HT1080 (cell line): ENCODE measurements at regions not wholly inside any gene's neighbourhood (a gene's known extent, or its start where the extent isn't known, plus 50 kb on each side); places are given as distances from the start of the nearest gene placed in this dataset.

ENCODE experiments used
- DNase-seq: peaks from one replicate; pipeline ENCODE4 v3.0.0-alpha.2; 2015; ENCODE audit warnings: low read depth

DNA sequence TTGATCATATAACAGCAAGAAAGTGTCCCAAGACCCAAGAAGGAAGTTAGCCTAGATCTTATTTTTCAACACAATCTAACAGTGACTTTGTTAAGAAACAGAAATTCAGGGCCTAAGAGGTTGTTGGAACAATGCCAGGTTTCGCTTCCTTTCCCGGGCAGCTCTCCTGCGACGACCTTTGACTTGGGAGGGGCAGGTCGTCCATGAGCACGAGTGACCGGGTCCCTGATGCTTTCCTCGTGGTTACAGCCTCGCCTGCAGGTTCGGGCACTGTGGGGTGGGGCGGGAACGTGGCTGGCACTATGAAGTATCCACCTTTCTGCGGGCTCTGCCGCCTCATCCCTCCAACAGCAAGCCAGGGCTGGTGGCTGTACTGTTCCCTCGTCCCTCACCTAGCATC lies 90.1 kb upstream of the RGMA start:
- DNase-seq = no peak

DNA sequence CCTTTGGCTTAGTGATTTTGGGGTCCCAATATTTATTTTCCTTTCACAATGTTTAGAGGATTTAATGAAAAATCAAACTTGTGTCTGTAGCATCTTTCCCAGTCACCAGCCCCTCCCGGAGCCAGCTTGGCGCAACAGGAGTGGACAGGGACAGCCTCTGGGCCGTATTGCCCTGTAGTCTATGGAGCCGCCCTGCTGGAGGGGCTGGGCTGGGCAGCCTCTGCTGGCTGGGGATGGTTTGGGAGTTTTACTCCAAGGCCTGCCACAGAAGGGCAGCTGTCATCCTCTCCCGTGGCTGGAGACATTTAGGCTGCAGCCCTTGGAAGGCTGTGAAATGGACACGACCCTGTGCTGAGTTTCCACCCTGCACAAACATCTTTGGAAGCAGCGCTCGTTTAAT lies 89.4 kb upstream of the RGMA start:
- no peak for DNase-seq

DNA sequence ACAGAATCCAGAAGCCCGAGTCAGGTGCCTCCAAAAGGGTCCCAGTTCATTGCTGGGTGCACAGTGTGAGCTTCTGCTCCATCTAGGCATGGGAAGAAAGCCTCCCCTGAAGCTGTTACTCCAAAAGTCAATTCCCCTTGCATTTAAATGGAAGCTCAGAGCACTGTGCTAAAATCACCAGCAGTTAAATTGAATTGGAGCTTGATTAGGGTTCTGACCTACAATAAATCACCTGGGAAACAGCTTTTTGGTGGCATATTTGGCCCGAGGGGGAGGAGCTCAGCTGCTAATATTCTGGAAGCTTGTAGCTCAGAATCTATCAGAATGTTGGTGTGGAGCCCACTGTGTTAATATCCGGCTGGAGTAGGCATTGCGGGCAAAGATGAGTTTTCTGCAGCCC lies 87.1 kb upstream of the RGMA start:
- DNase-seq = no peak

GRCh38 chr15:93174836-93175235 lies 85.8 kb upstream of the RGMA start:
- no peak for DNase-seq

GRCh38 chr15:93173369-93173768 lies 84.4 kb upstream of the RGMA start:
- peak; percentile 85 for DNase-seq

DNA sequence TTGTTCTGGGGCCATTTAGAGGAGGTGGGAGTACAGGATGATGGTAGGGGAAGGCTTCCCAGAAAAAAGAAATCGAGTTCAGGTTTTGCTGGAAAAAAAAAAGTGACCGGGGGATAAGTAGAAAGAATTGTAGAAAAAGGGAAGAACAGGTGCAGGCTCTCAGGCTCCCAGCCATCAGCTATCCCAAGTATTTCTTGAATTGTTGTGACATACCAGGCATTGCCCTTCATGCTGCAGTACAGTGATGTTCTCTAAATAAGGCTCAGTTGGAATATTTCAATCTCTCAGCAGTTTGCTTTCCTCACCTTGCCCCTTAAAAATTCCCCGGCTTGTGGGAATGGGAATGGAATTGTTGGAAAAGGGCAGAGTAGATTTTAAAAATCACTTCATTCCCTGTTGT lies 82.5 kb upstream of the RGMA start:
- no peak for DNase-seq

DNA sequence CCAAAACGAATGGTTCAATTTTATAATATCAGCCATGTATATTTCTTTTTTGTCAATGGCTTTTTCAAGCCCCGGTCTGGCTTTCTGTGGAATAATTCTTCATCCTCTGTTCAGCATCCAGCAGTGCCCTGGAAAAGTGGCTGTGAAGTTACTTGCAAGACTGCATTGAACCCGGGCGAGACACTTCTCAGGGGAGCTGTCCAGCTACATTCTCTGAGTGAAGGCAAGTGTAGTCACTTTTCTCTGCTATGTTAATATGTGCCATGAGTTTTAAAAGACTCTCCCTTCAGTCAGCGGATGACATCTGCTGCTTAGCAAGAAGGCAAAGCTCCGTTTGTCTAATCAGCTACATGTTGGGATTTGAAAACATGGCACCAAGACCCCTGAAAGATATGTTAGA lies 81.3 kb upstream of the RGMA start:
- DNase-seq = no peak

DNA sequence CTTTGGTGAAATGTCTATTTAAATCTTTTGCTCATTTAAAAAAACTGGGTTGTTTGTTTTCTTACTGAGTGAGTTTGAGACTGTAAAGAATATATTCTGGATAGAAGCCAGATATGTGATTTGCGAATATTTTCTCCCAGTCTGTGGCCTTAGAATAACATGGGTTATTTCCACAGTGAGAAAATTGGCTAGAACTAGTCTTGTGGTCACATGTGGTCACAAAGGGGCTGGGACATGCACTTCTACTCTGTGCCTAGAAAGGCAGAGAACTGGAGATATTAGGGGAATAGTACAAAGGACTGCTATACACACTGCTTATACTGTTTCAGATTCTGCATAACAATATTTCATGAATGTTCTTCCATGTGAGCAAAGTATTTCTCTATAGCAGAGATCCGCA lies 79.9 kb upstream of the RGMA start:
- no peak for DNase-seq

DNA sequence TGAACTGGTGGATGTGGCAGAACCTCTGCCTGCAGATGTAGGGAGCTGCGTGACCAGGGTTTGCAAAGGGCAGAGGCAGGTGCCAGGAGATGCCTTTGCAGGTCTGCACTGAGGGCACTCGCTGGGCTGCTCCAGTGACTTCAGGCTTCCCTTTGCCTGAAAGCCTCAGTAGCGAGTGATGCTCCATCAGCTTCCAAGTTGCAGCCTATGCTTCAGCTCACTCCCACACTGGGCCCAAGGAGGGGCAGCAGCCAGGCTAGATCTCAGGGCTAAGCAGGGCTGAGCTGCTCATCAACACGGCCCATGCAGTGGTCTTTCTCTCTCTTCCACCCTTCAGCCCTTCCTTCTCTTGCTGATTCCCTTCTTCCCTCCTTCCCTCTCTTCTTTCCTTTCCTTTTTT lies 78.3 kb upstream of the RGMA start:
- no peak for DNase-seq

- DNase-seq = no peak
These were observed 77.7 kb upstream of the RGMA start for GRCh38 chr15:93166675-93167074.

GRCh38 chr15:93165734-93166470 lies 76.9 kb upstream of the RGMA start:
- no peak for DNase-seq

DNA sequence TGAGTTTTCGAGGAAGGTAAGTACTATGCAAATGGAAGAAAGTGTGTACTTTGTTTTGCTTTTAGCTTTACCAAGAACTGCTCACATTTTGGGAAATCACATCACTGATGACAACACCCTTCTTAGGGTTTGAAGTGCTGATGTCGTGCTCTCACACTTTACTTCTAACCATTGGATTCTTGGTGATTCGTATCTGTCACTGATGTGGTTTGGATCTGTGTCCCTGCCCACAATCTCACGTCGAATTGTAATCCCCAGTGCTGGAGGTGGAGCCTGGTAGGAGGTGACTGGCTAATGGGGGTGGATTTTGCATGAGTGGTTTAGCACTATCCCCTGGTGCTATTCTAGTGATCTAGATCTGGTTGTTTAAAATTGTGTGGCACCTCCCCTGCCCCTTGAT lies 75.4 kb upstream of the RGMA start:
- no peak for DNase-seq

DNA sequence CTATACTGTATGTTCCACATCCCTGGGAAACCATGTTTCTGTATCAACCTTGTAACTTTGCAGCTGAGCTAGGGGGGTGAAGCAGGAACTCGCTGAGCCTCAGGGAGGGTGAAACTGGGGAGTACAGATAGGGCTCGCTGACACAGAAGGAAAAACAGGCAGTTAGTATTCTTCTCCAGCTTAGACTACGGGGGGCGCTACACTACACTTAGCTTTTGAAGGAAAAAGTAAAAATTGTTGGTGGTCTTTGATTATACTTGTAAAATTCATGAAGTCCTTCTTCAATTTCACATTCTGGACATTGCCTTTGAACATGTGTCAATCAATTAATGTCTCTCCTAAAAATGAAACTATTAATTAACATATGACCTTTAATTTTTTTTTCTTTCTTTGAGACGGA lies 73.5 kb upstream of the RGMA start:
- no peak for DNase-seq

DNA sequence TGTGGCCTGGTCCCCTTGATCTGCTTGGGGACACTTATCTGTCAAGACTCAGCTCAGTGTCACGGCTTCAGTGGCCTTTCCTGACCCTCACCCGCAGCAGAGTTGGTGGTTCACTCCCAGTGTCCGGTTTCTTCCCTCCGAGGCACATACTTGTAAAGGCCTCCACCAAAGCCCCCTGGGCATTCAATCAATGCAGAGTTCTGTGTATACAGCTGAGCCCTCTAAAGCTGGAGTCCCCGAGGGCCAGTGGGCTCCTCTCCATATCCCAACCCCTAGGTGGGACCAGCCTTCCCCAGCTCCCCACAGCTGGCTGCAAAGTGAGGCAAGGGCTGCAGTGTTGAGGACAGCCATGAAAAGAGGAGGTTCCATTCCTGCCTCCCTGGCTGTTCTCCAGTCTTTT lies 70.9 kb upstream of the RGMA start:
- DNase-seq = no peak

GRCh38 chr15:93158097-93158900 lies 69.3 kb upstream of the RGMA start:
- DNase-seq = no peak

GRCh38 chr15:93154666-93155065 lies 65.7 kb upstream of the RGMA start:
- DNase-seq = peak; percentile 13

GRCh38 chr15:93152951-93153350 lies 63.9 kb upstream of the RGMA start:
- DNase-seq = no peak

GRCh38 chr15:93152360-93152759 lies 63.3 kb upstream of the RGMA start:
- no peak for DNase-seq

DNA sequence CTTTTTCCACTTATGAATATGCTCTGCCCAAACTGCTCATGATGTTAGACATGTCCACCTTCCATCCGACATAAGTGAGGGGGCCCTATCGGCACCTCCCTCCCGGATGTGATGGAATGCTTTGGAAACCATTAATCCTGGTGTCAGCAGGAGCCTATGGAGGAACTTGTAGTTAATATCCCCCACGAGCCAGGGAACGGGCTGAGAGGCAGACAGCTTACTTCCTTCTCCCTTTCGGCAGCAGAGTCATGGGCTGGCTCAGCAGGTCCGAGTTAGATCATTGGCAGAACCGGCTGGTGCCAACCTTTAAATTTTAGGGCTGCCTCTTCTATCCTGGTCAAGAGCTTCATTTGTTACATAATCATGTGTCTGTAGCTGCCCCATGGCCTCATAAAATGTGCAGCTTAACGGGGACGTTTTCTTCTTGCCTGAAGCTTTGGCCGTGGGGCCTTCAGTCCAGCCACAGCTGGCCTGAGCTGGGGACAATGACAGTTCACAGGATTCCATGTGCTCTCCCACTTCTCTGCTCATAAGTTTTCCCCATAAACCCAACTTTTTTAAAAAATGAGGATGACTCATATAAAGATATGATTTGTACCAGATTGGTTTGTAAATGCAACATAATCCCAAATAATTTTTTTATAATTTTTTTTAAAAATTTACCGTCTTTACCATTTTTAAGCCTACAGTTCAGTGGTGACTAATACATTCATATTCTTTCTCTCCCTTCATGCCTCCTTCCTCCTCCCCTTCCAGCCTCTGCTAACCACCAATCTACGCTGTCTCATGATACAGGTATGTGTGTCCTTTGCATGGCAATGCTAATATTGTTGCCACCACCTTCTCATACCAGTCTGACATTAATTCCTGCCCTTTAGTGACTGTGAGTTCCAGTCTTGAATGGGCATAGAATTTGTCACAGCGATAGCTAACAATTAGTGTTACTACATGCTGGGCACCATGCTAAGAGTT lies 62.2 kb upstream of the RGMA start:
- peak; percentile 10 for DNase-seq

DNA sequence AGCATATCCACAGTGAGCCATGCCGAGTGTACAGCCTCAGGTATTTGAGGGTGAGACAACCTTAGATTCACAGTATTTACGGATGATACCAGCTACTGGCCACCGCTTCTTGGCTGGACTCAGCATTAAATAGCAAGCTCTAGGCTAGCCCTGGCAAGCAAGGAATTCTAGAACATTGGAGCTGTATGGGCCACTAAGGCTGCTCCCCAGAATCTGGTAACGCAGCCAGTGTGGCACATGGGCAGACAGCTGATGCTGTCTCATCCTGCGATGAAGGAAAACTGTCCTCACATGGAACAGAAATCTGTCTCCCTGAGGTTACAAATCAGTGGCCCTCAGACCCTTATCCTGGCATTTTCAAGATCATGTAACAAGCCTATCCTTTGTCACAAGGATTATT lies 57.6 kb upstream of the RGMA start:
- DNase-seq = no peak

DNA sequence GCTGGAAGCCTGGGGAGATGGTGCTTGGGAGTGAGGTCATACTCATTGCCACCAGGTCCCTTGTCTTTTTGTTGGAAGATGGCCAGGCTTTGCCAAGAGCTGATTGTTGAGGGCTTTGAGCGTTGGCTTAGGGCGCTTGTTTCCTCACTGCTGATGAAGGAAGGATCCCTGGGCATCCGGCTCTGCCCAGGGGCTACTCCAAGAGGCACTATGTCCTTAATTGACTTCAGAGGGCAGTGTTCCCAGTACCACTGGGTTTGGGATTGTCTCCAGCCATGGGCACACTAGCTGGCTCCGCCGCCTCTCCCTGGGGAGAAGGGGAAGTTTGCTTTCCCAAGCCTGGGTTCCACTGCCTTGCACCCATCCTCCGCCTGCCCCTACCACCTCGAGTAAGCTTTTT lies 57.2 kb upstream of the RGMA start:
- DNase-seq = no peak
